Activated CD8-positive, alpha-beta memory T cell treated with anti-CD3 and anti-CD28 coated beads, Interleukin-2, amount 50 U/mL, for 1 hour (primary cell): ENCODE measurements at regions not wholly inside any gene's neighbourhood (a gene's known extent, or its start where the extent isn't known, plus 50 kb on each side); places are given as distances from the start of the nearest gene placed in this dataset.
A peak's percentile ranks its signal among the peaks of the same experiment; 100 is the strongest.
"Not testable (repeated sequence)": the region's sequence is repeated elsewhere in the genome, so short reads cannot be mapped to it uniquely, and the experiment has no call there.

Experiments used
- DNase-seq: peaks from one replicate; pipeline ENCODE4 v3.0.0-alpha.2; 2020; ENCODE audit errors: extremely low read depth

GRCh38 chr16:21487956-21488355, 111.4 kb upstream of the METTL9 start:
- DNase-seq, result not testable (repeated sequence)

- DNase-seq, result not testable (repeated sequence)
These were observed 100.3 kb upstream of the METTL9 start for GRCh38 chr16:21499046-21499445.

- DNase-seq, result not testable (repeated sequence)
These were observed 98.0 kb upstream of the METTL9 start for GRCh38 chr16:21501223-21501868.

GRCh38 chr16:21501869-21502667, 97.3 kb upstream of the METTL9 start:
- DNase-seq, result peak; percentile 48

- DNase-seq, result not testable (repeated sequence)
These were observed 95.8 kb upstream of the METTL9 start for GRCh38 chr16:21503574-21503920.

- DNase-seq, result not testable (repeated sequence)
These were observed 95.2 kb upstream of the METTL9 start for GRCh38 chr16:21503941-21504832.

- not testable (repeated sequence) for DNase-seq
These were observed 93.4 kb upstream of the METTL9 start for GRCh38 chr16:21505751-21506520.

- DNase-seq, result not testable (repeated sequence)
These were observed 92.4 kb upstream of the METTL9 start for GRCh38 chr16:21506857-21507456.

- DNase-seq, result not testable (repeated sequence)
These were observed 91.6 kb upstream of the METTL9 start for GRCh38 chr16:21507631-21508305.

GRCh38 chr16:21508661-21509436, 90.5 kb upstream of the METTL9 start:
- DNase-seq, result not testable (repeated sequence)

- DNase-seq, result not testable (repeated sequence)
These were observed 89.8 kb upstream of the METTL9 start for GRCh38 chr16:21509437-21510086.

- DNase-seq, result not testable (repeated sequence)
These were observed 88.5 kb upstream of the METTL9 start for GRCh38 chr16:21510869-21511255.

- DNase-seq, result not testable (repeated sequence)
These were observed 87.8 kb upstream of the METTL9 start for GRCh38 chr16:21511315-21512210.

- not testable (repeated sequence) for DNase-seq
These were observed 86.8 kb upstream of the METTL9 start for GRCh38 chr16:21512280-21513192.

GRCh38 chr16:21513337-21513741, 86.0 kb upstream of the METTL9 start:
- not testable (repeated sequence) for DNase-seq

- DNase-seq, result not testable (repeated sequence)
These were observed 85.4 kb upstream of the METTL9 start for GRCh38 chr16:21513812-21514473.
